HuH-7.5 (cell line): ENCODE measurements at regions not wholly inside any gene's neighbourhood (a gene's known extent, or its start where the extent isn't known, plus 50 kb on each side); places are given as distances from the start of the nearest gene placed in this dataset.

Experiments
- DNase-seq: peaks from one replicate; pipeline ENCODE4 v3.0.0; 2011; ENCODE audit warnings: low spot score

GRCh38 chr10:8981277-8981676, 926.8 kb downstream of the GATA3 start:
- DNase-seq = no peak

GRCh38 chr10:8985651-8986050, 931.2 kb downstream of the GATA3 start:
- no peak for DNase-seq

GRCh38 chr10:8986975-8987374, 932.5 kb downstream of the GATA3 start:
- no peak for DNase-seq

GRCh38 chr10:8987712-8988111, 933.2 kb downstream of the GATA3 start:
- no peak for DNase-seq

GRCh38 chr10:8990280-8990987, 935.9 kb downstream of the GATA3 start:
- no peak for DNase-seq

- DNase-seq = no peak
Observed at GRCh38 chr10:8992009-8992408, 937.5 kb downstream of the GATA3 start.

- DNase-seq = no peak
Observed at GRCh38 chr10:8993864-8994263, 939.4 kb downstream of the GATA3 start.

GRCh38 chr10:8998751-8999150, 944.3 kb downstream of the GATA3 start:
- no peak for DNase-seq

GRCh38 chr10:9003122-9003521, 948.6 kb downstream of the GATA3 start:
- DNase-seq = no peak

GRCh38 chr10:9004736-9005135, 950.2 kb downstream of the GATA3 start:
- DNase-seq = no peak

- DNase-seq = no peak
Observed at GRCh38 chr10:9009505-9009904, 955.0 kb downstream of the GATA3 start.

GRCh38 chr10:9010093-9010492, 955.6 kb downstream of the GATA3 start:
- DNase-seq = no peak

- DNase-seq = no peak
Observed at GRCh38 chr10:9010931-9011670, 956.6 kb downstream of the GATA3 start.

GRCh38 chr10:9012312-9012711, 957.8 kb downstream of the GATA3 start:
- DNase-seq = no peak

GRCh38 chr10:9015005-9015404, 960.5 kb downstream of the GATA3 start:
- no peak for DNase-seq

- no peak for DNase-seq
Observed at GRCh38 chr10:9015447-9015846, 961.0 kb downstream of the GATA3 start.

- DNase-seq = no peak
Observed at GRCh38 chr10:9016930-9017329, 962.4 kb downstream of the GATA3 start.

GRCh38 chr10:9018195-9019173, 964.0 kb downstream of the GATA3 start:
- DNase-seq = no peak

- DNase-seq = no peak
Observed at GRCh38 chr10:9023206-9023605, 968.7 kb downstream of the GATA3 start.

GRCh38 chr10:9024210-9024609, 969.7 kb downstream of the GATA3 start:
- no peak for DNase-seq

- no peak for DNase-seq
Observed at GRCh38 chr10:9028231-9028630, 973.7 kb downstream of the GATA3 start.

- no peak for DNase-seq
Observed at GRCh38 chr10:9035355-9035754, 980.9 kb downstream of the GATA3 start.
